Duodenal mucosa (tissue), 2 donors: ENCODE measurements at regions not wholly inside any gene's neighbourhood (a gene's known extent, or its start where the extent isn't known, plus 50 kb on each side); places are given as distances from the start of the nearest gene placed in this dataset.
"Not testable (repeated sequence)": the region's sequence is repeated elsewhere in the genome, so short reads cannot be mapped to it uniquely, and the experiment has no call there.

ENCODE experiments used
- H3K27ac ChIP-seq: one replicate; pipeline ENCODE4 v1.7.0; 2013; ENCODE audit warnings: low read depth, low read length
- H3K27me3 ChIP-seq, 2 donors: one replicate each; pipeline ENCODE4 v1.7.0; 2013; ENCODE audit warnings: low read length in 2 of 2, control low read depth in 1 of 2; ENCODE audit not compliant: insufficient read depth in 2 of 2, control insufficient read depth in 1 of 2
- H3K36me3 ChIP-seq, 2 donors: one replicate each; pipeline ENCODE4 v1.7.0; 2013; ENCODE audit warnings: low read length in 2 of 2, control low read depth in 1 of 2; ENCODE audit not compliant: insufficient read depth in 2 of 2, control insufficient read depth in 1 of 2
- H3K4me1 ChIP-seq, 2 donors: one replicate each; pipeline ENCODE4 v1.7.0; 2013; ENCODE audit warnings: low read length in 2 of 2, control low read depth in 1 of 2; ENCODE audit not compliant: insufficient read depth in 2 of 2, control insufficient read depth in 1 of 2
- H3K4me3 ChIP-seq, 2 donors: one replicate each; pipeline ENCODE4 v1.7.0; 2013; ENCODE audit warnings: low read length in 2 of 2, low read depth in 1 of 2
- H3K9ac ChIP-seq, 2 donors: one replicate each; pipeline ENCODE4 v1.7.0; 2013; ENCODE audit warnings: low read length in 2 of 2, low read depth in 1 of 2
- H3K9me3 ChIP-seq, 2 donors: one replicate each; pipeline ENCODE4 v1.7.0; 2013; ENCODE audit warnings: low read length in 2 of 2, control low read depth in 1 of 2; ENCODE audit not compliant: control insufficient read depth in 1 of 2

- H3K4me3 ChIP-seq = no peak overlapping the region
- H3K27ac ChIP-seq = no peak overlapping the region
- H3K27me3 ChIP-seq = no peaks in the 10 kb centered on the region
- no peak overlapping the region for H3K9ac ChIP-seq
- H3K4me1 ChIP-seq = peaks cover 12 to 14% of the 10 kb centered on the region in 2 donors
- no peaks in the 10 kb centered on the region for H3K9me3 ChIP-seq
- no peaks in the 10 kb centered on the region for H3K36me3 ChIP-seq
Observed at GRCh38 chr1:217059401-217059800, 336.2 kb upstream of the ESRRG start.

- Histone ChIP-seq H3K4me3 (no peak overlapping the region), H3K4me1 (no peaks in the 10 kb centered on the region), H3K27me3 (no peaks in the 10 kb centered on the region), H3K27ac (no peak overlapping the region), H3K36me3 (no peaks in the 10 kb centered on the region), H3K9ac (no peak overlapping the region), H3K9me3 (no peaks in the 10 kb centered on the region)
Observed at GRCh38 chr1:217053676-217054075, 330.4 kb upstream of the ESRRG start.

GRCh38 chr1:217052626-217053025, 329.4 kb upstream of the ESRRG start:
- no peak overlapping the region for H3K4me3 ChIP-seq
- H3K27me3 ChIP-seq = no peaks in the 10 kb centered on the region
- no peak overlapping the region for H3K27ac ChIP-seq
- no peaks in the 10 kb centered on the region for H3K4me1 ChIP-seq
- H3K36me3 ChIP-seq = no peaks in the 10 kb centered on the region
- H3K9me3 ChIP-seq = no peaks in the 10 kb centered on the region
- no peak overlapping the region for H3K9ac ChIP-seq

- H3K4me1 ChIP-seq = no peaks in the 10 kb centered on the region
- no peak overlapping the region for H3K9ac ChIP-seq
- no peak overlapping the region for H3K27ac ChIP-seq
- no peak overlapping the region for H3K4me3 ChIP-seq
- no peaks in the 10 kb centered on the region for H3K9me3 ChIP-seq
- no peaks in the 10 kb centered on the region for H3K27me3 ChIP-seq
- H3K36me3 ChIP-seq = no peaks in the 10 kb centered on the region
Observed at GRCh38 chr1:217052196-217052595, 329.0 kb upstream of the ESRRG start.

- H3K4me3 ChIP-seq = no peak overlapping the region
- H3K4me1 ChIP-seq = no peaks in the 10 kb centered on the region
- no peaks in the 10 kb centered on the region for H3K27me3 ChIP-seq
- no peak overlapping the region for H3K9ac ChIP-seq
- no peak overlapping the region for H3K27ac ChIP-seq
- H3K9me3 ChIP-seq = no peaks in the 10 kb centered on the region
- H3K36me3 ChIP-seq = no peaks in the 10 kb centered on the region
Observed at GRCh38 chr1:217049721-217050120, 326.5 kb upstream of the ESRRG start.

- Histone ChIP-seq H3K27me3 (no peaks in the 10 kb centered on the region), H3K4me3 (no peak overlapping the region), H3K27ac (no peak overlapping the region), H3K4me1 (no peaks in the 10 kb centered on the region), H3K36me3 (no peaks in the 10 kb centered on the region), H3K9me3 (no peaks in the 10 kb centered on the region), H3K9ac (no peak overlapping the region)
Observed at GRCh38 chr1:217049081-217049480, 325.9 kb upstream of the ESRRG start.

- Histone ChIP-seq H3K27ac (no peak overlapping the region), H3K36me3 (no peaks in the 10 kb centered on the region), H3K9ac (no peak overlapping the region), H3K27me3 (no peaks in the 10 kb centered on the region), H3K9me3 (no peaks in the 10 kb centered on the region), H3K4me3 (no peak overlapping the region), H3K4me1 (no peaks in the 10 kb centered on the region)
Observed at GRCh38 chr1:217048104-217048707, 325.0 kb upstream of the ESRRG start.

- Histone ChIP-seq H3K27ac (no peak overlapping the region), H3K4me1 (no peaks in the 10 kb centered on the region), H3K36me3 (no peaks in the 10 kb centered on the region), H3K9ac (no peak overlapping the region), H3K27me3 (no peaks in the 10 kb centered on the region), H3K4me3 (no peak overlapping the region), H3K9me3 (peaks cover 0 to 20% of the 10 kb centered on the region in 2 donors)
Observed at GRCh38 chr1:217040711-217041455, 317.7 kb upstream of the ESRRG start.

- H3K36me3 ChIP-seq = no peaks in the 10 kb centered on the region
- no peak overlapping the region for H3K27ac ChIP-seq
- no peak overlapping the region for H3K9ac ChIP-seq
- H3K27me3 ChIP-seq = no peaks in the 10 kb centered on the region
- H3K4me1 ChIP-seq = no peaks in the 10 kb centered on the region
- peaks cover 0 to 20% of the 10 kb centered on the region in 2 donors for H3K9me3 ChIP-seq
- no peak overlapping the region for H3K4me3 ChIP-seq
Observed at GRCh38 chr1:217039926-217040325, 316.7 kb upstream of the ESRRG start.

GRCh38 chr1:217039139-217039538, 315.9 kb upstream of the ESRRG start:
- not testable (repeated sequence) for H3K4me3 ChIP-seq, H3K27ac ChIP-seq, H3K9ac ChIP-seq, H3K36me3 ChIP-seq, H3K4me1 ChIP-seq, H3K27me3 ChIP-seq
- peaks cover 0 to 20% of the 10 kb centered on the region in 2 donors for H3K9me3 ChIP-seq
